Activated CD4-positive, alpha-beta T cell treated with anti-CD3 and anti-CD28 coated beads, Interleukin-2, amount 10 ng/mL, durations not matched to agents 7 days and 5 days (primary cell): ENCODE measurements at regions not wholly inside any gene's neighbourhood (a gene's known extent, or its start where the extent isn't known, plus 50 kb on each side); places are given as distances from the start of the nearest gene placed in this dataset.

Experiments
- CTCF ChIA-PET: fragments of 350-600 bp; sonication (Branson Sonifier 250); formaldehyde crosslinking; loops from one replicate; lab custom pipeline; 2021; ENCODE audit warnings: antibody characterized with exemption; lab: Charles Lee
- POLR2A ChIA-PET: fragments of 350-600 bp; sonication (Branson Sonifier 250); formaldehyde crosslinking; loops from one replicate; lab custom pipeline; 2021; ENCODE audit warnings: antibody characterized with exemption; lab: Charles Lee
- DNase-seq: peaks from one replicate; pipeline ENCODE4 v3.0.0-alpha.2; 2020
- H3K27ac Mint-ChIP-seq: one replicate; pipeline ENCODE4 v1.8.0; 2021; ENCODE audit warnings: mild to moderate bottlenecking, moderate library complexity, mixed read lengths
- H3K27me3 Mint-ChIP-seq: one replicate; pipeline ENCODE4 v1.8.0; 2021; ENCODE audit warnings: mixed read lengths
- H3K36me3 Mint-ChIP-seq: one replicate; pipeline ENCODE4 v1.8.0; 2021; ENCODE audit warnings: low read depth, mixed read lengths
- H3K4me1 Mint-ChIP-seq: one replicate; pipeline ENCODE4 v1.8.0; 2021; ENCODE audit warnings: mixed read lengths
- H3K4me3 Mint-ChIP-seq: one replicate; pipeline ENCODE4 v1.8.0; 2021; ENCODE audit warnings: mild to moderate bottlenecking, moderate library complexity, mixed read lengths
- H3K9me3 Mint-ChIP-seq: one replicate; pipeline ENCODE4 v1.8.0; 2021; ENCODE audit warnings: mixed read lengths

- Mint-ChIP-seq H3K4me3 (no peak overlapping the region), H3K36me3 (no peaks in the 10 kb centered on the region), H3K27me3 (no peaks in the 10 kb centered on the region), H3K4me1 (no peaks in the 10 kb centered on the region), H3K9me3 (peaks cover 4% of the 10 kb centered on the region), H3K27ac (no peak overlapping the region)
- no peak for DNase-seq
- CTCF ChIA-PET, result no interaction called here
- POLR2A ChIA-PET, result no interaction called here
Measured at GRCh38 chr10:37704566-37704965, 152.8 kb downstream of the ZNF248 start.

GRCh38 chr10:37703833-37704382, 153.5 kb downstream of the ZNF248 start:
- CTCF ChIA-PET, result no interaction called here
- Mint-ChIP-seq H3K27me3 (no peaks in the 10 kb centered on the region), H3K36me3 (no peaks in the 10 kb centered on the region), H3K27ac (no peak overlapping the region), H3K9me3 (peaks cover 4% of the 10 kb centered on the region), H3K4me3 (no peak overlapping the region), H3K4me1 (no peaks in the 10 kb centered on the region)
- POLR2A ChIA-PET, result no interaction called here
- DNase-seq, result no peak

GRCh38 chr10:37703114-37703513, 154.3 kb downstream of the ZNF248 start:
- DNase-seq, result no peak
- POLR2A ChIA-PET, result no interaction called here
- H3K4me3 Mint-ChIP-seq, result no peak overlapping the region

GRCh38 chr10:37701781-37702493, 155.5 kb downstream of the ZNF248 start:
- ChIA-PET POLR2A (no interaction called here), CTCF (no interaction called here)
- Mint-ChIP-seq H3K27me3 (no peaks in the 10 kb centered on the region), H3K4me1 (no peaks in the 10 kb centered on the region), H3K9me3 (peaks cover 6% of the 10 kb centered on the region), H3K4me3 (no peak overlapping the region), H3K27ac (no peak overlapping the region), H3K36me3 (no peaks in the 10 kb centered on the region)
- DNase-seq, result no peak

More at GRCh38 chr10:37703114-37703513, 154.3 kb downstream of the ZNF248 start:
- H3K9me3 Mint-ChIP-seq, result peaks cover 6% of the 10 kb centered on the region
- H3K36me3 Mint-ChIP-seq, result no peaks in the 10 kb centered on the region
- no peaks in the 10 kb centered on the region for H3K4me1 Mint-ChIP-seq
- CTCF ChIA-PET, result no interaction called here
- no peak overlapping the region for H3K27ac Mint-ChIP-seq
- no peaks in the 10 kb centered on the region for H3K27me3 Mint-ChIP-seq

GRCh38 chr10:37700886-37701780, 156.3 kb downstream of the ZNF248 start:
- CTCF ChIA-PET, result no interaction called here
- Mint-ChIP-seq H3K9me3 (peaks cover 6% of the 10 kb centered on the region), H3K27ac (no peak overlapping the region), H3K4me3 (no peak overlapping the region), H3K36me3 (no peaks in the 10 kb centered on the region), H3K4me1 (no peaks in the 10 kb centered on the region), H3K27me3 (no peaks in the 10 kb centered on the region)
- DNase-seq, result no peak
- POLR2A ChIA-PET, result no interaction called here

- Mint-ChIP-seq H3K36me3 (no peaks in the 10 kb centered on the region), H3K4me3 (no peak overlapping the region), H3K27me3 (no peaks in the 10 kb centered on the region), H3K9me3 (peaks cover 32% of the 10 kb centered on the region), H3K4me1 (no peaks in the 10 kb centered on the region), H3K27ac (no peak overlapping the region)
- DNase-seq, result no peak
- POLR2A ChIA-PET, result no interaction called here
- CTCF ChIA-PET, result no interaction called here
Measured at GRCh38 chr10:37687581-37687980, 169.8 kb downstream of the ZNF248 start.

GRCh38 chr10:37685741-37686683, 171.4 kb downstream of the ZNF248 start:
- DNase-seq, result no peak
- H3K4me3 Mint-ChIP-seq, result no peak overlapping the region
- H3K36me3 Mint-ChIP-seq, result no peaks in the 10 kb centered on the region
- H3K9me3 Mint-ChIP-seq, result peaks cover 37% of the 10 kb centered on the region
- POLR2A ChIA-PET, result no interaction called here
- no peaks in the 10 kb centered on the region for H3K27me3 Mint-ChIP-seq
- no peak overlapping the region for H3K27ac Mint-ChIP-seq
- no peaks in the 10 kb centered on the region for H3K4me1 Mint-ChIP-seq
- CTCF ChIA-PET, result no interaction called here

- peaks cover 37% of the 10 kb centered on the region for H3K9me3 Mint-ChIP-seq
- CTCF ChIA-PET, result no interaction called here
- H3K36me3 Mint-ChIP-seq, result no peaks in the 10 kb centered on the region
- H3K27ac Mint-ChIP-seq, result no peak overlapping the region
- no peak for DNase-seq
- no peak overlapping the region for H3K4me3 Mint-ChIP-seq
- H3K4me1 Mint-ChIP-seq, result no peaks in the 10 kb centered on the region
- POLR2A ChIA-PET, result interaction anchor here (0.6 kb wide), 1 partner anchor 7 kb away, joined by 3 read pairs; no protein-coding TSS in a partner anchor
- no peaks in the 10 kb centered on the region for H3K27me3 Mint-ChIP-seq
Measured at GRCh38 chr10:37684765-37685164, 172.6 kb downstream of the ZNF248 start.

- no peak for DNase-seq
- no peak overlapping the region for H3K4me3 Mint-ChIP-seq
- H3K36me3 Mint-ChIP-seq, result no peaks in the 10 kb centered on the region
- ChIA-PET CTCF (interaction anchor here (0.5 kb wide), 1 partner anchor 129 kb away, joined by 3 read pairs; no protein-coding TSS in a partner anchor), POLR2A (no interaction called here)
- H3K9me3 Mint-ChIP-seq, result peaks cover 33% of the 10 kb centered on the region
- H3K4me1 Mint-ChIP-seq, result no peaks in the 10 kb centered on the region
- no peak overlapping the region for H3K27ac Mint-ChIP-seq
- H3K27me3 Mint-ChIP-seq, result no peaks in the 10 kb centered on the region
Measured at GRCh38 chr10:37682617-37683016, 174.8 kb downstream of the ZNF248 start.

GRCh38 chr10:37681617-37681999, 175.8 kb downstream of the ZNF248 start:
- Mint-ChIP-seq H3K4me1 (no peaks in the 10 kb centered on the region), H3K9me3 (peaks cover 29% of the 10 kb centered on the region), H3K4me3 (no peak overlapping the region), H3K27me3 (no peaks in the 10 kb centered on the region), H3K27ac (no peak overlapping the region), H3K36me3 (no peaks in the 10 kb centered on the region)
- no peak for DNase-seq
- CTCF ChIA-PET, result no interaction called here
- POLR2A ChIA-PET, result no interaction called here

GRCh38 chr10:37680716-37681616, 176.4 kb downstream of the ZNF248 start:
- H3K27ac Mint-ChIP-seq, result no peak overlapping the region
- ChIA-PET POLR2A (no interaction called here), CTCF (no interaction called here)
- H3K27me3 Mint-ChIP-seq, result no peaks in the 10 kb centered on the region
- H3K4me3 Mint-ChIP-seq, result no peak overlapping the region
- H3K36me3 Mint-ChIP-seq, result no peaks in the 10 kb centered on the region
- H3K4me1 Mint-ChIP-seq, result no peaks in the 10 kb centered on the region
- DNase-seq, result no peak
- H3K9me3 Mint-ChIP-seq, result peaks cover 29% of the 10 kb centered on the region
